Suprapubic skin (tissue), 4 donors: ENCODE measurements at regions not wholly inside any gene's neighbourhood (a gene's known extent, or its start where the extent isn't known, plus 50 kb on each side); places are given as distances from the start of the nearest gene placed in this dataset.

ENCODE experiments used
- POLR2A ChIP-seq, 2 donors: fragments of 450-650 bp; IDR thresholded peaks; one replicate each; pipeline ENCODE4 v1.6.1; 2017; ENCODE audit warnings: antibody characterized with exemption in 2 of 2, mild to moderate bottlenecking in 2 of 2, moderate library complexity in 2 of 2
- POLR2AphosphoS5 ChIP-seq, 3 donors: sonication (generic); formaldehyde crosslinking; IDR thresholded peaks; one replicate each; pipeline ENCODE4 v1.6.1; 2017; ENCODE audit warnings: antibody characterized with exemption in 3 of 3
- TF ChIP-seq, protein P1 (sequence below), 2 donors: fragments of 200-600 bp in 1 of 2; fragments of 450-650 bp in 1 of 2; sonication (generic) in 1 of 2; IDR thresholded peaks; one replicate each; pipeline ENCODE4 v1.5.1; 2016 to 2019; ENCODE audit warnings: antibody characterized with exemption in 2 of 2, mild to moderate bottlenecking in 1 of 2, moderate library complexity in 1 of 2

GRCh38 chr5:9876451-9876850 lies 246.3 kb upstream of the TAS2R1 start:
- TF ChIP-seq, protein P1, sequence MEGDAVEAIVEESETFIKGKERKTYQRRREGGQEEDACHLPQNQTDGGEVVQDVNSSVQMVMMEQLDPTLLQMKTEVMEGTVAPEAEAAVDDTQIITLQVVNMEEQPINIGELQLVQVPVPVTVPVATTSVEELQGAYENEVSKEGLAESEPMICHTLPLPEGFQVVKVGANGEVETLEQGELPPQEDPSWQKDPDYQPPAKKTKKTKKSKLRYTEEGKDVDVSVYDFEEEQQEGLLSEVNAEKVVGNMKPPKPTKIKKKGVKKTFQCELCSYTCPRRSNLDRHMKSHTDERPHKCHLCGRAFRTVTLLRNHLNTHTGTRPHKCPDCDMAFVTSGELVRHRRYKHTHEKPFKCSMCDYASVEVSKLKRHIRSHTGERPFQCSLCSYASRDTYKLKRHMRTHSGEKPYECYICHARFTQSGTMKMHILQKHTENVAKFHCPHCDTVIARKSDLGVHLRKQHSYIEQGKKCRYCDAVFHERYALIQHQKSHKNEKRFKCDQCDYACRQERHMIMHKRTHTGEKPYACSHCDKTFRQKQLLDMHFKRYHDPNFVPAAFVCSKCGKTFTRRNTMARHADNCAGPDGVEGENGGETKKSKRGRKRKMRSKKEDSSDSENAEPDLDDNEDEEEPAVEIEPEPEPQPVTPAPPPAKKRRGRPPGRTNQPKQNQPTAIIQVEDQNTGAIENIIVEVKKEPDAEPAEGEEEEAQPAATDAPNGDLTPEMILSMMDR (IDR thresholded peaks at IDR 0.05) = no peak
- TF ChIP-seq POLR2AphosphoS5 (IDR thresholded peaks at IDR 0.05) (no peak), POLR2A (IDR thresholded peaks at IDR 0.05) (no peak)
